ENCODE measurements at regions not wholly inside any gene's neighbourhood (a gene's known extent, or its start where the extent isn't known, plus 50 kb on each side); places are given as distances from the start of the nearest gene placed in this dataset.

DNA sequence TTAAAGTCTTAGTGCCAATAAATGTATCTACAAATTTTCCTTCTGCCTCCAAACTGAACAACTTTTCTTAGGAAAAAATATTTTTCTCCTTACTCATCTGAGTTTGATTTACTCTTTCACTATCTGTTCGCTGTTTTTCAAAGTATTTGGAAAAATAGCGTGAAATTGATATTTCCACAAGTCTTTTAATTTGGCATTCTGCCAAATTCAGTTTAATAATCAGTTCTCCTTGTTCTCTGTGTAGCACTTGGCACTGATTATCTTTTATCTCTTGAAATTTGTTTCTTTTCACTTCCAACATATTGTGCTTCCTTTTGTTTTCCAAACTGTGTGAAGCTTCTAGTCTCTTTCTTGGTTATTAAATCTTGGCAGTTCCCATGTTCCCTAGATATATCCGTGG is 559.8 kb downstream of the RPL10L start:
- 88% methylated on average over 2 of the region's 3 CpGs for whole genome bisulfite sequencing (ENCODE audit: insufficient coverage)
- DNase-seq (no peak), ATAC-seq (no peak)
- Histone ChIP-seq H3K27me3 (ENCODE audit: control insufficient read depth, insufficient read depth, low read length) (no peaks in the 10 kb centered on the region), H3K36me3 (ENCODE audit: control insufficient read depth, insufficient read depth, low read length) (no peaks in the 10 kb centered on the region), H3K4me1 (ENCODE audit: control insufficient read depth, insufficient read depth, low read length) (no peaks in the 10 kb centered on the region), H3K9me3 (ENCODE audit: control insufficient read depth, insufficient read depth, low read length) (peaks cover 4% of the 10 kb centered on the region), H3K27ac (ENCODE audit: low read length) (no peak overlapping the region), H3K4me3 (ENCODE audit: low read length) (no peak overlapping the region)
- no peaks in the 10 kb centered on the region for H3K27me3 Mint-ChIP-seq (ENCODE audit: low read depth in 2 of 2)
- intact Hi-C loops (cut with micrococcal nuclease), result no loop called here
- no peak overlapping the region for H3K27ac Mint-ChIP-seq
- H3K4me3 Mint-ChIP-seq, result no peak overlapping the region
- H3K9me3 Mint-ChIP-seq, result peaks cover 10 to 20% of the 10 kb centered on the region in 2 donors
- peaks cover 15% of the 10 kb centered on the region for H3K36me3 Mint-ChIP-seq
- TF ChIP-seq CTCF (IDR thresholded peaks at IDR 0.05), result no peak
- no peaks in the 10 kb centered on the region for H3K4me1 Mint-ChIP-seq

DNA sequence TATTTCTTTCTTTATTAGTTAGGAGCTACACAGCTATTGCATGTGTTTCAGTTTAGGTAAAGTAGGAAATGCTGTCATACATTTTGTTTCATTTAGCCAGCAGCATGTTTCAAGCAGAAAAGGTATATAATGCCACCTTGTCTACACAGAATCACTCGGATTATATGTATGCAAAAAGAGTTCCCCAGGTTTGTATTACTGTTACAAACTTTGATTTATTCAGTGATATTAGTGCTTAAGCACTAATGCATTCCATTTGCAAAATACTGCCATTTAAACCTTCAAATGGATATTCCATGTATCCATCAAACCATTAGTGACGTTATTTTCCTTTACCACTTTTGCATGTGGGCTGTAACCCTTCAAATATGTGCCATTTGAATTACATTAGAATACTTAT is 564.0 kb downstream of the RPL10L start:
- Mint-ChIP-seq H3K4me3 (no peak overlapping the region), H3K4me1 (no peaks in the 10 kb centered on the region), H3K27me3 (ENCODE audit: low read depth in 2 of 2) (no peaks in the 10 kb centered on the region), H3K27ac (no peak overlapping the region), H3K36me3 (peaks cover 20% of the 10 kb centered on the region), H3K9me3 (peaks cover 12 to 23% of the 10 kb centered on the region in 2 donors)
- DNase-seq (no peak), ATAC-seq (no peak)
- Histone ChIP-seq H3K4me1 (ENCODE audit: control insufficient read depth, insufficient read depth, low read length) (no peaks in the 10 kb centered on the region), H3K27ac (ENCODE audit: low read length) (no peak overlapping the region), H3K36me3 (ENCODE audit: control insufficient read depth, insufficient read depth, low read length) (no peaks in the 10 kb centered on the region), H3K27me3 (ENCODE audit: control insufficient read depth, insufficient read depth, low read length) (no peaks in the 10 kb centered on the region), H3K4me3 (ENCODE audit: low read length) (no peak overlapping the region), H3K9me3 (ENCODE audit: control insufficient read depth, insufficient read depth, low read length) (no peaks in the 10 kb centered on the region)
- intact Hi-C loops (cut with micrococcal nuclease), result no loop called here
- 57% methylated on average over 1 of the region's 2 CpGs for WGBS (ENCODE audit: insufficient coverage)
- no peak for TF ChIP-seq CTCF (IDR thresholded peaks at IDR 0.05)

DNA sequence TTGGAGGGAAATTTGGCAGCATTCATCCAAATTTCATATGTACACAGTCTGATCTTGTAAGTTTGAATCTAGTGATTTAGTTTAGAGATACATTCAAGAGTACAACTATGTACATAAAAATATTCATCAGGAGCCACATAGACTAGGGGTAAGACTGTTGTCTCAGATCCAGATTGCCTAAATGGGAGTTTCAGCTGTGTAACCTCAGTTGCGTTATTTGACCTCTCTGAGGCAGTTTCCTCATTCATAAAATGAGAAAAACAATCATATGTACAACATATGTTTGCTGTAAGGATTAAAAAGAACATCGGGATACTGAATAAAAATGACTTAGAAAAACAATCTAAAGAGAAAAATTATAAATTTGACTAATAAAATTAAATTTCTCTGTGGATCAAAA is 577.5 kb downstream of the RPL10L start:
- Mint-ChIP-seq H3K27me3 (ENCODE audit: low read depth in 2 of 2) (no peaks in the 10 kb centered on the region), H3K36me3 (no peaks in the 10 kb centered on the region), H3K9me3 (peaks cover 4 to 5% of the 10 kb centered on the region in 2 donors), H3K27ac (no peak overlapping the region), H3K4me1 (no peaks in the 10 kb centered on the region), H3K4me3 (no peak overlapping the region)
- H3K36me3 ChIP-seq (ENCODE audit: control insufficient read depth, insufficient read depth, low read length), result no peaks in the 10 kb centered on the region
- no peaks in the 10 kb centered on the region for H3K27me3 ChIP-seq (ENCODE audit: control insufficient read depth, insufficient read depth, low read length)
- no peaks in the 10 kb centered on the region for H3K9me3 ChIP-seq (ENCODE audit: control insufficient read depth, insufficient read depth, low read length)
- WGBS (ENCODE audit: insufficient coverage), result no CpG with 5 or more reads among the region's 2 CpGs
- intact Hi-C loops (cut with micrococcal nuclease), result no loop called here
- ATAC-seq (no peak), DNase-seq (no peak)
- no peak for TF ChIP-seq CTCF (IDR thresholded peaks at IDR 0.05)
- H3K4me3 ChIP-seq (ENCODE audit: low read length), result no peak overlapping the region
- H3K27ac ChIP-seq (ENCODE audit: low read length), result no peak overlapping the region
- H3K4me1 ChIP-seq (ENCODE audit: control insufficient read depth, insufficient read depth, low read length), result no peaks in the 10 kb centered on the region

DNA sequence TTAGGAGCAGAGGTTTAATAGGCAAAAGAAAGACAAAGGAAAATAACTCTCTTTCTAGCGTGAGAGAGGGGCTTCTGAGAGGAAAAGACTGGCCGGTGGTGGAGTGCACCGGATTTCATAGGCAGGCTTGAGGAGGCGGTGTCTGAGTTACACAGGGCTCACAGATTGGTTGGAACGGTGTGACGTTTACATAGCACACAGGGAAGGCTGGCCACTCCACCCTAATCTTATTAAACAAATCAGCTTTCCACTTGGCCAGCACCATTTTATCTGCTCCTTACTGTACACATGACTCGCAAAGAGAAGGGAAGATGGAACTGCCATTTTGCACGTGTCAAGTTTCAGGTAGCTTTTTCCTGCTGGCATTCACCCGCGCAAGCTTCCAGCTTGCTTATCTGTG is 587.7 kb downstream of the RPL10L start:
- no peak for TF ChIP-seq CTCF (IDR thresholded peaks at IDR 0.05)
- Histone ChIP-seq H3K4me3 (ENCODE audit: low read length) (no peak overlapping the region), H3K4me1 (ENCODE audit: control insufficient read depth, insufficient read depth, low read length) (no peaks in the 10 kb centered on the region), H3K27me3 (ENCODE audit: control insufficient read depth, insufficient read depth, low read length) (no peaks in the 10 kb centered on the region), H3K36me3 (ENCODE audit: control insufficient read depth, insufficient read depth, low read length) (no peaks in the 10 kb centered on the region), H3K27ac (ENCODE audit: low read length) (no peak overlapping the region), H3K9me3 (ENCODE audit: control insufficient read depth, insufficient read depth, low read length) (peaks cover 7% of the 10 kb centered on the region)
- intact Hi-C loops (cut with micrococcal nuclease), result no loop called here
- Mint-ChIP-seq H3K27me3 (ENCODE audit: low read depth in 2 of 2) (no peaks in the 10 kb centered on the region), H3K27ac (no peak overlapping the region), H3K36me3 (peaks cover 5% of the 10 kb centered on the region), H3K4me3 (no peak overlapping the region), H3K4me1 (no peaks in the 10 kb centered on the region), H3K9me3 (peaks cover 15 to 21% of the 10 kb centered on the region in 2 donors)
- no peak for ATAC-seq
- WGBS (ENCODE audit: insufficient coverage), result 89% methylated on average over 10 of the region's 10 CpGs
- DNase-seq, result no peak
